NCI-H2227 (cell line): ENCODE measurements at regions not wholly inside any gene's neighbourhood (a gene's known extent, or its start where the extent isn't known, plus 50 kb on each side); places are given as distances from the start of the nearest gene placed in this dataset.
"Not testable (repeated sequence)": the region's sequence is repeated elsewhere in the genome, so short reads cannot be mapped to it uniquely, and the experiment has no call there.

ENCODE experiments used
- DNase-seq: peaks from one replicate; lab custom pipeline; 2025; ENCODE audit not compliant: unreplicated experiment; lab: John Stamatoyannopoulos, UW

DNA sequence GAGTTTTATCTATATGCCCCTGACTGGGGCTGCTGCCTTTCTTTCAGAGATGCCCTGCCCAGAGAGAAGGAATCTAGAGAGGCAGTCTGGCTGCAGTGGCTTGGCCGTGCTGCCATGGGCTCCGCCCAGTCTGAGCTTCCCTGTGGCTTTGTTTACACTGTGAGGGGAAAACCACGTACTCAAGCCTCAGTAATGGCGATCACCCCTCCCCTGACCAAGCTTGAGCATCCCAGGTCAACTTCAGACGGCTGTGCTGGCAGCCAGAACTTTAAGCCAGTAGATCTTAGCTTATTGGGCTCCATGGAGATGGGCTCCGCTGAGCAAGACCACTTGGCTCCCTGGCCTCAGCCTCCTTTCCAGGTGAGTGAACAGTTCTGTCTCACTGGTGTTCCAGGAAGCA lies 69.0 kb upstream of the DPP6 start:
- not testable (repeated sequence) for DNase-seq

- DNase-seq: not testable (repeated sequence)
These were observed 63.1 kb upstream of the DPP6 start for GRCh38 chr7:153989066-153989627.

DNA sequence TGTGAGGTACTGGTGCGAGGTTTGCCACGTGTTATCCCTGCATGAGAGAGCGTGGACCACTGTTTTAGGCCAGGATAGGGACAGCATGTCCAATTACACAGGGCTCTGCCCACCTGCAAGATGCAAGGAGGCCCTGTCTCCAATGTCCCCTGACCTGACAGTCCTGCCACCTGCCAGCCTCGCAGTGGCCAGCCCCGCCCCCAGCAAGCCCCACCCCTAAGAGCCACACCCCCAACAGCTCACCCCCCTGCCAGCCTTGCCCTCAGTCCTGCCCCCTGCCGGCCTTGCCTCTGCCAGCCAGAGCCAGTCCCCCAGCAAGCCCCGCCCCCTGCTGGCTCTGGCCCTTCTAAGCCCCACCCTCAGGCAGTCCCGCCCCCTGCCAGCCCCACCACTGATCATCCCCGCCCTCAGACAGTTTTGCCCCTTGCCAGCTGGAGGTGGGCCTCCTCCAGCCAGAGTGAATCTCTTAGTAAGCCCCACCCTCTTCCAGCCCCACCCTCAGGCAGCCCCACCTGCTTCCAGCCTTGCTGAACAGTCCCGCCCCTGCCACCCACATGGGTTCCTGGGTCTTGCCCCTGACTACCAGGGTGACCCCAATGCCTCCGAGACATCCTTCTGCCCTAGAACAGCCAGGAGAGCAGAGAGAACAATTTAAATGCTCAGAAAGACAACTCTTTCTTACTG lies 62.3 kb upstream of the DPP6 start:
- not testable (repeated sequence) for DNase-seq

DNA sequence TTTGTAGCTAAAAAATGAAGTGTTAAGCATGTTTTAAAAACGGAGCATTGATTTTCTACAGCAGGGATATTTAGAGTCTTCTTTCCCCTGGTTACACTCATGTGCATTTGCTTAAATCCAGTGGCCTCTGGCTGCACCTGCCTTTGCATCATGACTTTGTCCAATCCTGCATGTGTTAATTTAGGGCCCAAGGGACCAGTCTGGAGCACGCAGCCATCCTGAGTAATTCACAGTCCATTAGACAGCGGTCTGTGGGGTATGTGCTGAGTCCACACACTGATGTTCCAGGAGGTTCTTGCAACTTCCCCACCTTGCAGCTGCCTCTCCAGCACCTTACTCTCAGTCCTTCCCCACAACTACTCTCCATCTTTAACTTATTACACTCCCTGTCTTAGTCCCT lies 60.7 kb upstream of the DPP6 start:
- not testable (repeated sequence) for DNase-seq

DNA sequence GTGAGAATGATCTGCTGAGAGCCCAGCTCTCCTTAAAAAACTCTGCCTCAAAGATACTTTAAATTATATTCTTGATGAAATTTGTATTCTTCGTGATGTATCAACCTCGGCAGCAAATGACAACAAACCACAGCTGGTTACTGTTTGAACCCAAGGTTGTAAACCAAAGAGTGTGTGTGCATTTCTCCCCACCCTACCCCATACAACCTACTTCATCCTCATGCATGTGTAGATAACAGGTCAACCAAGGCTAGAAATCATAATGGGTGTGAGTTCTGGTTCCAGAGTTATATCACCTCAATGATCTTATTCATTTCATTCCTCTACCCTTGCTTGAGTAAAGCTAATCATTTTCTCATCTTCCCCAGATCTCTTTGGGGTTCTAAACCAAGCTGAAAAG lies 58.8 kb upstream of the DPP6 start:
- not testable (repeated sequence) for DNase-seq

DNA sequence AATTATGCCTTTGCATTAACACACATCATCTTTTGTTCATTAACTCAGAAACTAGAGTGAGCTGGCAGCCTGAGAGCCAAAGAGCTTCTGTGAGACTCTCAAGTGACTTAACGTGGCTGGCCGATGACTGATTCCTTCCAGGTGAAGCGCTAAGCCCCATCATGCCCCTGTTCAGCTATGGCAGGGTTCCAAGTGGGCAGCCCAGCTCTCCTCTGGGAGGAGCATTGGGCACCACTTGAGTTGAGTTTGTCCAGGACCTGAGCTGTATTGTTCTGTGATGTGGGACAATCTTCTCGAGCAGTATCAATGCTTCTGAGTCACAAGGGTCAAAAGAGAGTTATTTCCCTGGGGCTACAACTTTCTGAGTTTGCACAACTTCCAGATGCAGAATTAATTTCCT lies 53.3 kb upstream of the DPP6 start:
- not testable (repeated sequence) for DNase-seq
